ENCODE measurements at regions not wholly inside any gene's neighbourhood (a gene's known extent, or its start where the extent isn't known, plus 50 kb on each side); places are given as distances from the start of the nearest gene placed in this dataset.

- no peak for DNase-seq
- H3K27ac Mint-ChIP-seq: no peak overlapping the region
- peaks cover 0 to 9% (median under 1%) of the 10 kb centered on the region in 6 donors for H3K9me3 Mint-ChIP-seq
- H3K27me3 Mint-ChIP-seq (ENCODE audit: low read depth in 3 of 3): peaks cover 0 to 4% (median 2%) of the 10 kb centered on the region in 3 donors
- no peaks in the 10 kb centered on the region for H3K36me3 Mint-ChIP-seq
- H3K4me3 Mint-ChIP-seq: no peak overlapping the region
- no peaks in the 10 kb centered on the region for H3K4me1 Mint-ChIP-seq
These were observed 113.0 kb downstream of the MMRN1 start for GRCh38 chr4:90007494-90008167.

GRCh38 chr4:90012918-90013317 lies 114.3 kb upstream of the CCSER1 start:
- Mint-ChIP-seq H3K4me1 (no peaks in the 10 kb centered on the region), H3K4me3 (no peak overlapping the region), H3K36me3 (no peaks in the 10 kb centered on the region), H3K27ac (no peak overlapping the region), H3K9me3 (peaks cover 0 to 9% (median 3%) of the 10 kb centered on the region in 6 donors), H3K27me3 (ENCODE audit: low read depth in 3 of 3) (peaks cover 0 to 2% (median under 1%) of the 10 kb centered on the region in 3 donors)
- DNase-seq: no peak

- H3K9me3 Mint-ChIP-seq: peaks cover 0 to 4% (median under 1%) of the 10 kb centered on the region in 6 donors
- H3K27ac Mint-ChIP-seq: no peak overlapping the region
- H3K4me1 Mint-ChIP-seq: no peaks in the 10 kb centered on the region
- no peak overlapping the region for H3K4me3 Mint-ChIP-seq
- H3K27me3 Mint-ChIP-seq (ENCODE audit: low read depth in 3 of 3): peaks cover 0 to 2% (median 0%) of the 10 kb centered on the region in 3 donors
- no peak for DNase-seq
- H3K36me3 Mint-ChIP-seq: no peaks in the 10 kb centered on the region
These were observed 102.7 kb upstream of the CCSER1 start for GRCh38 chr4:90024519-90024918.

- peaks cover 0 to 4% (median under 1%) of the 10 kb centered on the region in 6 donors for H3K9me3 Mint-ChIP-seq
- H3K27ac Mint-ChIP-seq: no peak overlapping the region
- DNase-seq: no peak
- no peaks in the 10 kb centered on the region for H3K4me1 Mint-ChIP-seq
- H3K36me3 Mint-ChIP-seq: no peaks in the 10 kb centered on the region
- H3K27me3 Mint-ChIP-seq (ENCODE audit: low read depth in 3 of 3): peaks cover 0 to 3% (median 0%) of the 10 kb centered on the region in 3 donors
- H3K4me3 Mint-ChIP-seq: no peak overlapping the region
These were observed 101.9 kb upstream of the CCSER1 start for GRCh38 chr4:90025248-90025647.

GRCh38 chr4:90027565-90027964 lies 99.6 kb upstream of the CCSER1 start:
- H3K27me3 Mint-ChIP-seq (ENCODE audit: low read depth in 3 of 3): peaks cover 0 to 1% (median 0%) of the 10 kb centered on the region in 3 donors
- no peak overlapping the region for H3K4me3 Mint-ChIP-seq
- H3K4me1 Mint-ChIP-seq: no peaks in the 10 kb centered on the region
- H3K9me3 Mint-ChIP-seq: peaks cover 0 to 2% (median 0%) of the 10 kb centered on the region in 6 donors
- H3K27ac Mint-ChIP-seq: no peak overlapping the region
- no peaks in the 10 kb centered on the region for H3K36me3 Mint-ChIP-seq
- no peak for DNase-seq

GRCh38 chr4:90028460-90028859 lies 98.7 kb upstream of the CCSER1 start:
- H3K36me3 Mint-ChIP-seq: no peaks in the 10 kb centered on the region
- DNase-seq: no peak
- H3K9me3 Mint-ChIP-seq: peaks cover 0 to 7% (median 2%) of the 10 kb centered on the region in 6 donors
- H3K4me1 Mint-ChIP-seq: no peaks in the 10 kb centered on the region
- no peak overlapping the region for H3K4me3 Mint-ChIP-seq
- peaks cover 0 to 1% (median 0%) of the 10 kb centered on the region in 3 donors for H3K27me3 Mint-ChIP-seq (ENCODE audit: low read depth in 3 of 3)
- H3K27ac Mint-ChIP-seq: no peak overlapping the region

GRCh38 chr4:90030202-90030601 lies 97.0 kb upstream of the CCSER1 start:
- Mint-ChIP-seq H3K36me3 (no peaks in the 10 kb centered on the region), H3K4me1 (no peaks in the 10 kb centered on the region), H3K9me3 (peaks cover 0 to 14% (median 8%) of the 10 kb centered on the region in 6 donors), H3K27me3 (ENCODE audit: low read depth in 3 of 3) (peaks cover 0 to 1% (median 0%) of the 10 kb centered on the region in 3 donors), H3K27ac (no peak overlapping the region), H3K4me3 (no peak overlapping the region)
- DNase-seq: no peak

- DNase-seq: no peak
- Mint-ChIP-seq H3K27me3 (ENCODE audit: low read depth in 3 of 3) (peaks cover 0 to 1% (median 0%) of the 10 kb centered on the region in 3 donors), H3K27ac (no peak overlapping the region), H3K4me1 (no peaks in the 10 kb centered on the region), H3K4me3 (no peak overlapping the region), H3K36me3 (no peaks in the 10 kb centered on the region), H3K9me3 (peaks cover 0 to 14% (median 8%) of the 10 kb centered on the region in 6 donors)
These were observed 96.2 kb upstream of the CCSER1 start for GRCh38 chr4:90030953-90031352.

GRCh38 chr4:90039122-90039521 lies 88.1 kb upstream of the CCSER1 start:
- Mint-ChIP-seq H3K27ac (no peak overlapping the region), H3K4me3 (no peak overlapping the region), H3K27me3 (ENCODE audit: low read depth in 3 of 3) (no peaks in the 10 kb centered on the region), H3K36me3 (no peaks in the 10 kb centered on the region), H3K9me3 (peaks cover 0 to 9% (median 5%) of the 10 kb centered on the region in 6 donors), H3K4me1 (no peaks in the 10 kb centered on the region)
- no peak for DNase-seq

- Mint-ChIP-seq H3K4me1 (no peaks in the 10 kb centered on the region), H3K4me3 (no peak overlapping the region), H3K27me3 (ENCODE audit: low read depth in 3 of 3) (peaks cover 0 to 1% (median 0%) of the 10 kb centered on the region in 3 donors), H3K36me3 (no peaks in the 10 kb centered on the region), H3K27ac (no peak overlapping the region), H3K9me3 (peaks cover 0 to 5% (median 0%) of the 10 kb centered on the region in 6 donors)
- DNase-seq: no peak
These were observed 75.2 kb upstream of the CCSER1 start for GRCh38 chr4:90051999-90052398.

GRCh38 chr4:90057091-90057490 lies 70.1 kb upstream of the CCSER1 start:
- Mint-ChIP-seq H3K27ac (no peak overlapping the region), H3K27me3 (ENCODE audit: low read depth in 3 of 3) (peaks cover 0 to 2% (median 1%) of the 10 kb centered on the region in 3 donors), H3K36me3 (no peaks in the 10 kb centered on the region), H3K4me3 (no peak overlapping the region), H3K4me1 (no peaks in the 10 kb centered on the region), H3K9me3 (peaks cover 0 to 2% (median 0%) of the 10 kb centered on the region in 6 donors)
- no peak for DNase-seq

GRCh38 chr4:90060039-90060438 lies 67.2 kb upstream of the CCSER1 start:
- H3K27me3 Mint-ChIP-seq (ENCODE audit: low read depth in 3 of 3): peaks cover 0 to 4% (median 3%) of the 10 kb centered on the region in 3 donors
- H3K36me3 Mint-ChIP-seq: no peaks in the 10 kb centered on the region
- peaks cover 0 to 3% (median 0%) of the 10 kb centered on the region in 6 donors for H3K9me3 Mint-ChIP-seq
- H3K4me1 Mint-ChIP-seq: no peaks in the 10 kb centered on the region
- DNase-seq: no peak
- H3K4me3 Mint-ChIP-seq: no peak overlapping the region
- no peak overlapping the region for H3K27ac Mint-ChIP-seq

- no peak for DNase-seq
- Mint-ChIP-seq H3K4me3 (no peak overlapping the region), H3K4me1 (no peaks in the 10 kb centered on the region), H3K27ac (no peak overlapping the region), H3K9me3 (peaks cover 0 to 3% (median 0%) of the 10 kb centered on the region in 6 donors), H3K27me3 (ENCODE audit: low read depth in 3 of 3) (peaks cover 0 to 4% (median 4%) of the 10 kb centered on the region in 3 donors), H3K36me3 (no peaks in the 10 kb centered on the region)
These were observed 65.3 kb upstream of the CCSER1 start for GRCh38 chr4:90061881-90062280.

- DNase-seq: no peak
These were observed 63.0 kb upstream of the CCSER1 start for GRCh38 chr4:90064196-90064595.

GRCh38 chr4:90069151-90069550 lies 58.0 kb upstream of the CCSER1 start:
- DNase-seq: no peak
- H3K4me3 Mint-ChIP-seq: no peak overlapping the region
- H3K36me3 Mint-ChIP-seq: no peaks in the 10 kb centered on the region
- H3K4me1 Mint-ChIP-seq: no peaks in the 10 kb centered on the region
- peaks cover 0 to 12% (median under 1%) of the 10 kb centered on the region in 6 donors for H3K9me3 Mint-ChIP-seq
- peaks cover 1 to 6% (median 2%) of the 10 kb centered on the region in 3 donors for H3K27me3 Mint-ChIP-seq (ENCODE audit: low read depth in 3 of 3)
- no peak overlapping the region for H3K27ac Mint-ChIP-seq

More at GRCh38 chr4:90064196-90064595, 63.0 kb upstream of the CCSER1 start:
- Mint-ChIP-seq H3K4me1 (no peaks in the 10 kb centered on the region), H3K9me3 (peaks cover 0 to 7% (median under 1%) of the 10 kb centered on the region in 6 donors), H3K27ac (no peak overlapping the region), H3K36me3 (no peaks in the 10 kb centered on the region), H3K4me3 (no peak overlapping the region), H3K27me3 (ENCODE audit: low read depth in 3 of 3) (peaks cover 0 to 6% (median 2%) of the 10 kb centered on the region in 3 donors)

Measured in immature natural killer cell (primary cell).